Transverse colon (tissue), 4 donors: ENCODE measurements at regions not wholly inside any gene's neighbourhood (a gene's known extent, or its start where the extent isn't known, plus 50 kb on each side); places are given as distances from the start of the nearest gene placed in this dataset.

Experiments used
- CTCF ChIP-seq, 5 experiments: fragments of 200-600 bp in 3 of 5; fragments of 450-650 bp in 2 of 5; sonication (generic) in 3 of 5; IDR thresholded peaks; 1 replicate in 2 of 5; 2 replicates in 3 of 5; pipeline ENCODE4 v1.5.1; 2016 to 2017; ENCODE audit warnings: antibody characterized with exemption in 5 of 5, inconsistent platforms in 3 of 5, mild to moderate bottlenecking in 2 of 5, moderate library complexity in 1 of 5
- POLR2A ChIP-seq: fragments of 450-650 bp; IDR thresholded peaks from one replicate; pipeline ENCODE4 v1.6.1; 2016; ENCODE audit warnings: antibody characterized with exemption, mild to moderate bottlenecking, moderate library complexity
- POLR2AphosphoS5 ChIP-seq, 3 donors: sonication (generic); formaldehyde crosslinking; IDR thresholded peaks; one replicate each; pipeline ENCODE4 v1.6.1; 2016; ENCODE audit warnings: antibody characterized with exemption in 3 of 3

GRCh38 chr13:64164435-64164834, 2748.8 kb upstream of the PCDH20 start:
- TF ChIP-seq CTCF (IDR thresholded peaks at IDR 0.05) (no peak), POLR2AphosphoS5 (IDR thresholded peaks at IDR 0.05) (no peak), POLR2A (no peak)
